ENCODE measurements at regions not wholly inside any gene's neighbourhood (a gene's known extent, or its start where the extent isn't known, plus 50 kb on each side); places are given as distances from the start of the nearest gene placed in this dataset.

- Histone ChIP-seq H3K4me2 (no peak overlapping the region), H3K27ac (ENCODE audit: low read depth) (no peak overlapping the region), H3F3A (replicated peaks; ENCODE audit: low read depth) (no peaks in the 10 kb centered on the region), H2AFZ (no peak overlapping the region), H3K27me3 (ENCODE audit: insufficient read depth) (no peaks in the 10 kb centered on the region), H4K20me1 (replicated peaks; ENCODE audit: insufficient read depth) (no peaks in the 10 kb centered on the region), H3K4me3 (no peak overlapping the region), H3K4me1 (ENCODE audit: insufficient read depth) (no peaks in the 10 kb centered on the region), H3K79me2 (replicated peaks; ENCODE audit: insufficient read depth) (no peaks in the 10 kb centered on the region), H3K9me2 (ENCODE audit: insufficient read depth) (no peaks in the 10 kb centered on the region), H3K36me3 (ENCODE audit: insufficient read depth) (0 out of 2 replicates have a peak, but pooled peaks cover 8% of the 10 kb centered on the region)
- ATAC-seq (no peak), DNase-seq (ENCODE audit: low spot score) (no peak)
- H3K27ac Mint-ChIP-seq = no peak overlapping the region
- H3K4me3 Mint-ChIP-seq = no peak overlapping the region
- TF ChIP-seq EZH2phosphoT487 (IDR thresholded peaks at IDR 0.05; ENCODE audit: unreplicated experiment) (no peak), CTCF (conservative IDR thresholded peaks at IDR 0.05; ENCODE audit: low read depth in 2 of 2) (no peak), JUNB (IDR thresholded peaks at IDR 0.05; ENCODE audit: unreplicated experiment) (no peak), ZNF462 (CRISPR knock-in tag; IDR thresholded peaks at IDR 0.05) (no peak), CREB1 (CRISPR knock-in tag; IDR thresholded peaks at IDR 0.05; ENCODE audit: low read depth) (no peak), POLR2AphosphoS5 (IDR thresholded peaks at IDR 0.05; ENCODE audit: low read depth) (no peak)
- H3K9me3 Mint-ChIP-seq = peaks cover 86% of the 10 kb centered on the region
- no peaks in the 10 kb centered on the region for H3K4me1 Mint-ChIP-seq
- peaks cover 23% of the 10 kb centered on the region for H3K36me3 Mint-ChIP-seq (ENCODE audit: low read depth)
- peaks cover 2% of the 10 kb centered on the region for H3K27me3 Mint-ChIP-seq (ENCODE audit: insufficient read depth, low read depth, poor library complexity)
These were observed 147.0 kb downstream of the AHSP start for GRCh38 chr16:31674686-31675085.
